ENCODE measurements at regions not wholly inside any gene's neighbourhood (a gene's known extent, or its start where the extent isn't known, plus 50 kb on each side); places are given as distances from the start of the nearest gene placed in this dataset.
"Not testable (repeated sequence)": the region's sequence is repeated elsewhere in the genome, so short reads cannot be mapped to it uniquely, and the experiment has no call there.

DNA sequence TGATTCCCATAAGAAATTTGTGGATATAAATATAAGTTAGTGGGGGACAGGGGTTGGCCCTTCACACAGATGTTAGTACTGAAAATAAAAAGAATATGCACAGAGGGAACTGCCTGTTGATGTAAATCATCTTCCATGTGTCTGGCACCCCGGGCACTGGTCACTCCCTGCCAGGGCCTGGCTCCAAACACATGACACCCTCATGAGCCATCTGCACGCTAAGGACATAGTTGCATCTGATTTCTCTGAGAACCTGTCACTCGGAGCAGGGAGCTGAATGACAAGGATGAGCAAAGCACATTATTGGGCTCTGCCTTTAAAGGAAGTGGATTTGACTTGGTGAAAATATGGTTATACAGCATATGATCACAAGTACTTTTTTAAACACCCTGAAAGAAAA, 66.2 kb upstream of the TSC22D2 start:
- Mint-ChIP-seq H3K9me3 (peaks cover 0 to 2% of the 10 kb centered on the region in 2 donors), H3K4me1 (ENCODE audit: low read depth) (no peaks in the 10 kb centered on the region), H3K4me3 (no peak overlapping the region), H3K27ac (no peak overlapping the region), H3K36me3 (ENCODE audit: insufficient read depth in 2 of 2) (no peaks in the 10 kb centered on the region), H3K27me3 (ENCODE audit: low read depth) (peaks cover 26% of the 10 kb centered on the region)
- ATAC-seq (replicated peaks in 1 of 2) (no peak), DNase-seq (no peak)

DNA sequence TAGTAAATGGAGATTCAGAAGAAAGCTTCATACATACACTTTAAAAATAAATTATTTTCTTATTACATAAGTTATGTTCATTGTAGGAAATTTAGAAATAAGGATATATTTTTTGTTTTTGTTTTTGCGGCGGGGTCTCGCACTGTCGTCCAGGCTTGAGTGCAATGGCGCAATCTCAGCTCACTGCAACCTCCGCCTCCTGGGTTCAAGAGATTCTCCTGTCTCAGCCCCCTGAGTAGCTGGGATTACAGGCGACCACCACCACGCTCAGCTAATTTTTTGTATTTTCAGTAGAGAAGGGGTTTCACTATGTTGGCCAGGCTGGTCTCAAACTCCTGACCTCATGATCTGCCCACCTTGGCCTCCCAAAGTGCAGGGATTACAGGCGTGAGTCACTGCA, 71.7 kb upstream of the TSC22D2 start:
- H3K27ac Mint-ChIP-seq; H3K4me1 Mint-ChIP-seq (ENCODE audit: low read depth); DNase-seq; ATAC-seq (replicated peaks in 1 of 2); H3K9me3 Mint-ChIP-seq; H3K4me3 Mint-ChIP-seq; H3K36me3 Mint-ChIP-seq (ENCODE audit: insufficient read depth in 2 of 2); H3K27me3 Mint-ChIP-seq (ENCODE audit: low read depth): not testable (repeated sequence)

DNA sequence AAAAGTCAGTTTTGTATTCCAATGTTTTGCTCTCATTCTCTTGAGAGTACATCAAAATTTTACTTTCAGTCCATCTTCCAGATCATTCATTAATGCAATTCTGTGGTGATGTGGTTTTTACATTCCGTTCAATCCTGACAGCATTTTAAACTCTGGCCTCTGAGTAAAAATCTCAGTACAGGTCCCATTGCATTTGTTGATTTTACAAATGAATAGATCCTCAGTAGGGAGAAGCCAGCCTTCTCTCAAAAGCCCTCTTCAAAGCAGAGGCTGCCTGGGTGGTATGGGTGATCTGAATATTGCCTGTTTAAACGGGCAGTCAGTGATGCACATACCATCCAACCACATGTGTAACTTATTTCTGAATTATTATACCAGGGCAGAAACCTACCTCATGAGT, 72.5 kb upstream of the TSC22D2 start:
- no peaks in the 10 kb centered on the region for H3K4me1 Mint-ChIP-seq (ENCODE audit: low read depth)
- no peak overlapping the region for H3K4me3 Mint-ChIP-seq
- ATAC-seq (replicated peaks in 1 of 2) (no peak), DNase-seq (no peak)
- H3K9me3 Mint-ChIP-seq, result peaks cover 0 to 2% of the 10 kb centered on the region in 2 donors
- no peak overlapping the region for H3K27ac Mint-ChIP-seq
- no peaks in the 10 kb centered on the region for H3K36me3 Mint-ChIP-seq (ENCODE audit: insufficient read depth in 2 of 2)
- peaks cover 9% of the 10 kb centered on the region for H3K27me3 Mint-ChIP-seq (ENCODE audit: low read depth)

DNA sequence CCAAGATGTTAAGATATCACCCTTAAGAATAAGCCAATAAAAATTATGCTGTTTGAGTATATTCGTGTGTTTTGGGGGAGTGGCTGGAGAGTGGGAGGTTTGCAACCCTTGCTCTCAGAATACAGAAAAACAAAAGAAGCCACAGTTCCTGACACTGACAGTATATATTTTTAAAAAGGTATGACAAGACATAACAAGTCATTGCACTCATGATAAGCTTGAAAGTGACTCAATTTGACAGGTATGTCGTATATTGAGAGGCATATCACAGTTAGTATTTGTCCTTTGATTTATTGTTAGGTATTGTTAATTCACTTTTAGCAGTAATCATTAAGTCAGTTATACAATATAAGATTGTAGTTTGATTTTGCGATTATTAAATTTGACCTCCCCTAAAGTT, 73.1 kb upstream of the TSC22D2 start:
- Mint-ChIP-seq H3K4me3 (no peak overlapping the region), H3K27ac (no peak overlapping the region), H3K27me3 (ENCODE audit: low read depth) (peaks cover 12% of the 10 kb centered on the region), H3K9me3 (peaks cover 2% of the 10 kb centered on the region in 2 donors), H3K4me1 (ENCODE audit: low read depth) (peaks cover under 1% of the 10 kb centered on the region), H3K36me3 (ENCODE audit: insufficient read depth in 2 of 2) (no peaks in the 10 kb centered on the region)
- DNase-seq (no peak), ATAC-seq (replicated peaks in 1 of 2) (no peak)

DNA sequence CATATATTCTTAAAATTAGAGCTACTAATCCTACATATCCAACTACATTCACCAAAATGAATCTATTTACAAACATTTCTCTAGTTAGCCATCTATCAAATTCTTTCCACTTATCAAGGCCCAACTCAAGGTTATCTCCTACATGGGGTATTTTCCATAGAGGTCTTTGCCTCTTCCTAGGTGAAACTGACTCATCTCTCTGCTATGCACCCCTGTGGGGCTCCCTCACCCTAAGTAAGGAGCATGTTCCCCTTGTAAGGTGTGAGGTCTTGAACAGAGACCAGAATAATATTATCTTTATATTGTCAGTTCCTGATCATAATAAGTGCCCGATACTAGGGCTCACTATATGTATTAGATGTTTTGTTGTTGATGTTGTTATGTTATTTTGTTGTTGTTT, 74.6 kb upstream of the TSC22D2 start:
- Mint-ChIP-seq H3K9me3 (peaks cover 2 to 5% of the 10 kb centered on the region in 2 donors), H3K36me3 (ENCODE audit: insufficient read depth in 2 of 2) (no peaks in the 10 kb centered on the region), H3K27me3 (ENCODE audit: low read depth) (peaks cover 27% of the 10 kb centered on the region), H3K4me3 (no peak overlapping the region), H3K4me1 (ENCODE audit: low read depth) (peaks cover 10% of the 10 kb centered on the region), H3K27ac (no peak overlapping the region)
- ATAC-seq (replicated peaks in 1 of 2) (no peak), DNase-seq (no peak)

DNA sequence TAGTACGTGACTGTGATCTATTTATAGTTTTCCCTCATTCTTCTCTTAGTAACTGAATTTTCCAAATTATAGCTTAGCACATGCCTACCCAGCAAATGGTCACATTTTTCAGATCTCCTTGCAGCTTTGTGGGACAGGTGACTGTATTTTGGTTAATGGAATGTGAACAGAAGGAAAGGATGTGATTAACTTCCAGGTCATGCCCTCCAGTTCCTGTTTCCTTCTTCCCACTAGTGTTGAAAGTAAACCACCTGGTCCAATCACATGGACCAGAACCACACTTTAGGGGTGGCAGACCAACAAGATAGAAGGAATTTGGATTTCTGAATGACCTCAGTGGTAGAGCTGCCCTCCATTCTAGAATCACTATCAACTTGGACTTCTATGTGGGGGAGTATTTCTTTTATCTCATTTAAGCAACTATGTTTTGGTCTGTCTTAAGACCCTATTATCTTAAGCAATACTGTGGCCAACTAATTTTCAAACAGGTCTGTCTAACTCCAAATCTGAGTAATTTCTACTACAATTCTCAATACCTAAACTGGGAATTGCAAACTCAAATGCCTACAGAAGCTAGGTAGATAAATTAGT, 76.0 kb upstream of the TSC22D2 start:
- DNase-seq (no peak), ATAC-seq (replicated peaks in 1 of 2) (no peak)
- Mint-ChIP-seq H3K36me3 (ENCODE audit: insufficient read depth in 2 of 2) (no peaks in the 10 kb centered on the region), H3K4me3 (no peak overlapping the region), H3K27me3 (ENCODE audit: low read depth) (peaks cover 32% of the 10 kb centered on the region), H3K4me1 (ENCODE audit: low read depth) (peaks cover 10% of the 10 kb centered on the region), H3K9me3 (peaks cover 0 to 5% of the 10 kb centered on the region in 2 donors), H3K27ac (no peak overlapping the region)

DNA sequence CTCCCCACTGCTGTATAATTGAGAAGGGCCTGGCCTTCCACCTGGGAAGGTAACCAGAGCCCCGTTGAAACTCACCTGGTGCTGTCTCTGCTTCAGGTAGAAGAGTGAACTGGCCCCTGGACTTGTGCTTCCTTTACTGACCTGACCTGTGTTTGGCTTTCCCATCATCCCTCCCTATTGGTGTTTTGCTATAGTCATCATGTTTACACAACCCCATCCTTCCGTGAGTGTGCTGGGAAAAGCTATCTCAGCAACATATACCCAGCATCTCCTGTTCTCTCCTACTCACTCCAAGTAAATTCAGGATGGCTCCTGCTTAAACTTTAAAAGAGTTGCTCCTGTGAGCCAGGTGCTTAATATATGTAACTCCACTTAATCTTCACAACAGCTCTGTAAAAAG, 77.2 kb upstream of the TSC22D2 start:
- H3K4me1 Mint-ChIP-seq (ENCODE audit: low read depth), result peaks cover 10% of the 10 kb centered on the region
- DNase-seq, result no peak
- peaks cover 33% of the 10 kb centered on the region for H3K27me3 Mint-ChIP-seq (ENCODE audit: low read depth)
- peaks cover 0 to 5% of the 10 kb centered on the region in 2 donors for H3K9me3 Mint-ChIP-seq
- ATAC-seq (replicated peaks in 1 of 2), result no peak
- no peak overlapping the region for H3K27ac Mint-ChIP-seq
- H3K4me3 Mint-ChIP-seq, result no peak overlapping the region
- H3K36me3 Mint-ChIP-seq (ENCODE audit: insufficient read depth in 2 of 2), result no peaks in the 10 kb centered on the region

DNA sequence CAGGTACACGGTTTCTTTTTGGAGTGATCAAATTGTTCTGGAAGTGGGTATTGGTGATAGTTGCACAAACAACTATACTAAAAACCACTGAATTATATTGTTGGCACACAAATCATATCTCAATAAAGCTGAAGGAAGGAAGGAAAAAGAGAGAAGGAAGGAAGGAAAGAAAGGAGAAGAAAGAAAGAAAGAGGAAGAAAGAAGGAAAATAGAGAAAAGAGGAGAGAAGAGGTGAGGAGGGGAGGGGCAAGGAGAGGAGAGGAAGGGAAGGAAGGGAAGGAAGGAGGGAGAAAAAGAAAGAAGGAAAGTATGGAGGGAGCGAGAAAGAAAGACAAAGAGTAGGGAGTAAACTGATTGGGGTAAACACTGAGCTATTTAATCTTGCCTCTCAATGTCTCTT, 77.9 kb upstream of the TSC22D2 start:
- Mint-ChIP-seq H3K9me3 (peaks cover 0 to 5% of the 10 kb centered on the region in 2 donors), H3K4me1 (ENCODE audit: low read depth) (peaks cover 10% of the 10 kb centered on the region), H3K27ac (no peak overlapping the region), H3K4me3 (no peak overlapping the region), H3K27me3 (ENCODE audit: low read depth) (peaks cover 39% of the 10 kb centered on the region), H3K36me3 (ENCODE audit: insufficient read depth in 2 of 2) (no peaks in the 10 kb centered on the region)
- no peak for ATAC-seq (replicated peaks in 1 of 2)
- no peak for DNase-seq

DNA sequence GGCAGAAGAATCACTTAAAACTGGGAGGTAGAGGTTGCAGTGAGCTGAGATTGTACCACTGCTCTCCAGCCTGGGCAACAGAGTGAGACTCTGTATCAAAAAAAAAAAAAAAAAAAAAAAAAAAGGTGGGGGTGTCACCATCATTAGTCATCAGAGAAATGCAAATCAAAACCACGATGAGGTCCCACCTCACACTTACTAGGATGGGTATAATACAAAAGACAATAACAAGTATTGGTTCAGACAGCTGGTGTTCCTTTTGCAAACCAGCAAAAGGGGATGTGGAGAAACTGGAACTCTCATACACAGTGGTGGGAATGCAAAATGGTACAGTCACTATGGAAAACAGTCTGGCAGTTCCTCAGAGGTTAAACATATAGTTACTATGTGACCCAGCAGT, 78.7 kb upstream of the TSC22D2 start:
- Mint-ChIP-seq H3K27ac (no peak overlapping the region), H3K36me3 (ENCODE audit: insufficient read depth in 2 of 2) (no peaks in the 10 kb centered on the region), H3K9me3 (peaks cover 0 to 5% of the 10 kb centered on the region in 2 donors), H3K4me3 (no peak overlapping the region), H3K4me1 (ENCODE audit: low read depth) (peaks cover 10% of the 10 kb centered on the region), H3K27me3 (ENCODE audit: low read depth) (peaks cover 44% of the 10 kb centered on the region)
- DNase-seq (peak in 1 of 2 donors; percentile 9), ATAC-seq (replicated peaks in 1 of 2) (peak; percentile 56 to 79)

DNA sequence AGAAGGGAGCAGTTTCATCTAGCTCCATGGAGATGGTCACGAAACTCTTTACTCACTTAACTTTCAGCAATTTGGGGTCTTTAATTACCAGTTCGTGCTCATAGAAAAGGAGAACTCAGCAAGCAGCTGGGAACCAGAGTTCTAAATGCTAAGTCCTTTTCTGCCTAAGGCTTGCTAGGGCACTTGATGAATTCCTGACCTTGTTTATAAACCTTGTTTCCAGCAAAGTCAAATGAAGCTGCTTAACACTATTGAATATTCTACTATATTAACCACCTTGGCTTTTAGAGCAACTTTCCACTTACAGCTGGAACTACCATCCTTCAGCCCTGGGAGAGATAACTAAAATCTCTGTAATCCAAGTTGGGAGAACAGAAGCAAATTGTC, 79.5 kb upstream of the TSC22D2 start:
- Mint-ChIP-seq H3K27ac (no peak overlapping the region), H3K9me3 (peaks cover 0 to 5% of the 10 kb centered on the region in 2 donors), H3K27me3 (ENCODE audit: low read depth) (peaks cover 44% of the 10 kb centered on the region), H3K4me1 (ENCODE audit: low read depth) (peaks cover 10% of the 10 kb centered on the region), H3K36me3 (ENCODE audit: insufficient read depth in 2 of 2) (no peaks in the 10 kb centered on the region), H3K4me3 (no peak overlapping the region)
- DNase-seq, result no peak
- ATAC-seq (replicated peaks in 1 of 2), result no peak

DNA sequence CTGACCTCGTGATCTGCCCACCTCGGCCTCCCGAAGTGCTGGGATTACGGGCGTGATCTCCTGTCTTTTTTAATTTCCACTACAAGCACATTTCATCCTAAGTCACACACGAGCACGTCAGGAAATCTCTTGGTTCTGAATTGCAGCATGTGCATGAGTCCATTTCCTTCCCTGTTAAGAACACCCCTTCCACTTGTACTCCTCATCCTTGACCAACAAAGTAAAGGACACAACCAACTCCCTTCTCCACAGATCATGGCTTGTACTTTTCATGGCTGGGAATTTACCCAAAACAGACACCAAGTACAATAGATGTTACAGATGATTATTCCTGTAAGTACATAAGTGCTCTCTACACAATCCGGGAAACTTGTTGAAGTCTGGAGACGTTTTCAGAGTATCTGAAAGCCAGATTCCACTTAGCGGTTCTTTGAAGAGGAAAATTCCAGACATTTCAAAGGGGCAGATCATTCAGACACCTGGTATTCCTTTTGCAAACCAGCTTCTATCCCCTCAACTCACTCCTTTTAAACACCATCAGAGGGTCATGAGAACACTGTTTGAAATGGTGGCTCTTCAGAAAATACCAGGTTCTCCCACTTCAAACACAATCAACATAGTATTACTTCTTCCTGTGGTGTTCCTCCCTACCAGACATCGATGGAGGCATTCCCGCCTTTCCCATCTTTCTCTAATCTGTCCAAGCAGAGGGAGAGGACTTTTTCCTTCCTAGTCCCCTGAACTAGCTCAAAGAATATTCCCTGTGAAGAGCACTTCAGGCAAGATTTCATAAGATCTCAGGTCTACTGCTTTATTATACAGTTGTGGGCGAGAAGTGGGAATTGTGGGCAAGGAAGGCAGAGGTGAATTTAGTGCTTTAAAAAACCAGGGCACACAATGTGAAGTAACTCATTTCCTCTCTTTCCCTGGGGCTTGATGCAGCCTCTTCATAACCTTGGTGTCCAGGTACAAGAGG, 80.1 kb upstream of the TSC22D2 start:
- H3K27me3 Mint-ChIP-seq (ENCODE audit: low read depth), result peaks cover 44% of the 10 kb centered on the region

DNA sequence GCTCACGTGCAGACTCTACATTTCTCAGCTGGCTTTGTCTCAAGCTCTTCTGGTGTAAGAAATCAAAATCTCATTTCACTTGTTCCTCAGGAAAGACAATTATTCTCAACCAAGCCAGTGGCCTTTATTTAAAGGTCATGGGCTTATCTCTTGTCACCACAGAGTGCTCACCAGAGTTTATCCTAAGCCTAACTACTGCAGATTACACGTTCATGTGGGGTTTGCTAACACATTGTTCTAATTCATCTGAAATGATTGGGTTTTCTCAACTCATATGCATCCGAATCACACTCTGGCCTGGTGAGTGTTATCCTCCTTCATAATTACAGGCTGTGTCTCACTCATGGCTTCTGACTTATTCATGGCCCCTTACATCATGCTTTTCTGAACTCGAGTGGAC, 83.3 kb upstream of the TSC22D2 start:
- Mint-ChIP-seq H3K27me3 (ENCODE audit: low read depth) (peaks cover 44% of the 10 kb centered on the region), H3K36me3 (ENCODE audit: insufficient read depth in 2 of 2) (no peaks in the 10 kb centered on the region), H3K4me3 (no peak overlapping the region), H3K27ac (no peak overlapping the region), H3K4me1 (ENCODE audit: low read depth) (peaks cover 13% of the 10 kb centered on the region), H3K9me3 (peaks cover 0 to 1% of the 10 kb centered on the region in 2 donors)
- DNase-seq (no peak), ATAC-seq (replicated peaks in 1 of 2) (no peak)

More for the DNA sequence above, 80.1 kb upstream of the TSC22D2 start:
- no peak for ATAC-seq (replicated peaks in 1 of 2)
- no peaks in the 10 kb centered on the region for H3K36me3 Mint-ChIP-seq (ENCODE audit: insufficient read depth in 2 of 2)
- no peak overlapping the region for H3K4me3 Mint-ChIP-seq
- peaks cover 0 to 5% of the 10 kb centered on the region in 2 donors for H3K9me3 Mint-ChIP-seq
- peaks cover 10% of the 10 kb centered on the region for H3K4me1 Mint-ChIP-seq (ENCODE audit: low read depth)
- H3K27ac Mint-ChIP-seq, result no peak overlapping the region
- DNase-seq, result no peak

DNA sequence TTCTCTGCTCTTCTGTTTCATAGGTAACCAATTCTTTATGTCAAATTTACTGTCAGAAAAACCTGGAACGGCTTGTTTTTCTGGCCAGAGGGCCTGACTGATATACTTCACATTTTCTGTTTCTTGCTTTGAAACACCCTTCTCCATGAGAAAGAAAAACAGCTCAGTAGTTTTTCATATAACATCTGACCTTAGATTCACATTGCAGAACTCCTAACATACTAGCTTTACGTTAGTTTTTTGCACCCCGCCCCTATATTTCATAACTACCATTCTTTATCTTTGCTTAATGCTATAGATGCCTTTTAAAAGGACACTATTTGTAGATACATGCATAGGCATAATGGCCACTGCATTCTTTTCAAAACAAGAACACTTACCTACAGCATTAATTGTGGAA, 83.9 kb upstream of the TSC22D2 start:
- DNase-seq, result no peak
- Mint-ChIP-seq H3K9me3 (no peaks in the 10 kb centered on the region), H3K27me3 (ENCODE audit: low read depth) (peaks cover 39% of the 10 kb centered on the region)

More for the DNA sequence above, 83.9 kb upstream of the TSC22D2 start:
- Mint-ChIP-seq H3K4me1 (ENCODE audit: low read depth) (peaks cover 8% of the 10 kb centered on the region), H3K36me3 (ENCODE audit: insufficient read depth in 2 of 2) (no peaks in the 10 kb centered on the region), H3K27ac (no peak overlapping the region), H3K4me3 (no peak overlapping the region)
- no peak for ATAC-seq (replicated peaks in 1 of 2)

Measured in activated T-cell treated with anti-CD3 and anti-CD28 coated beads, Interleukin-2, amount 50 U/mL, for 72 hours (primary cell).